VCaP (cell line): ENCODE measurements at regions not wholly inside any gene's neighbourhood (a gene's known extent, or its start where the extent isn't known, plus 50 kb on each side); places are given as distances from the start of the nearest gene placed in this dataset.
"Not testable (repeated sequence)": the region's sequence is repeated elsewhere in the genome, so short reads cannot be mapped to it uniquely, and the experiment has no call there.

Source experiments
- H3K27ac ChIP-seq: fragments of 450-650 bp; 2 replicates; pipeline ENCODE4 v1.5.1; 2017
- CTCF ChIP-seq: fragments of 450-650 bp; conservative IDR thresholded peaks from 2 replicates; pipeline ENCODE4 v1.5.1; 2017; ENCODE audit warnings: mild to moderate bottlenecking, moderate library complexity

- not testable (repeated sequence) for H3K27ac ChIP-seq
Observed at GRCh38 chr10:87300163-87300562, 57.4 kb upstream of the NUTM2D start.

- TF ChIP-seq CTCF = peak; percentile 22; the same call in 1 of the 2 replicates
- not testable (repeated sequence) for H3K27ac ChIP-seq
Observed at GRCh38 chr10:87301466-87302115, 56.0 kb upstream of the NUTM2D start.

GRCh38 chr10:87302132-87302531 lies 55.4 kb upstream of the NUTM2D start:
- H3K27ac ChIP-seq = not testable (repeated sequence)

GRCh38 chr10:87303707-87304106 lies 53.8 kb upstream of the NUTM2D start:
- not testable (repeated sequence) for H3K27ac ChIP-seq

- H3K27ac ChIP-seq = not testable (repeated sequence)
Observed at GRCh38 chr10:87306681-87307080, 50.9 kb upstream of the NUTM2D start.
